H9 (cell line): ENCODE measurements at regions not wholly inside any gene's neighbourhood (a gene's known extent, or its start where the extent isn't known, plus 50 kb on each side); places are given as distances from the start of the nearest gene placed in this dataset.
A peak's percentile ranks its signal among the peaks of the same experiment; 100 is the strongest.

Experiments used
- DNase-seq: peaks from one replicate; pipeline ENCODE4 v3.0.0-alpha.2; 2017
- H2AFZ ChIP-seq: one replicate; pipeline ENCODE4 v1.6.1; 2013; ENCODE audit warnings: mild to moderate bottlenecking, low read length, control low read depth, moderate library complexity
- H2AK5ac ChIP-seq: 2 replicates; pipeline ENCODE4 v1.6.1; 2013; ENCODE audit warnings: low read length, control low read depth, mixed read lengths; ENCODE audit not compliant: insufficient read length
- H2BK120ac ChIP-seq: one replicate; pipeline ENCODE4 v1.6.1; 2013; ENCODE audit warnings: low read depth, mild to moderate bottlenecking, low read length, control low read depth, inconsistent platforms; ENCODE audit not compliant: poor library complexity, severe bottlenecking
- H2BK12ac ChIP-seq: 2 replicates; pipeline ENCODE4 v1.6.1; 2013; ENCODE audit warnings: low read length, control low read depth, mixed read lengths, low read depth; ENCODE audit not compliant: insufficient read length
- H2BK15ac ChIP-seq: 2 replicates; pipeline ENCODE4 v1.6.1; 2013; ENCODE audit warnings: low read depth, low read length, control low read depth
- H2BK20ac ChIP-seq: one replicate; pipeline ENCODE4 v1.6.1; 2013; ENCODE audit warnings: low read depth, mild to moderate bottlenecking, low read length, control low read depth, inconsistent platforms; ENCODE audit not compliant: poor library complexity, severe bottlenecking
- H2BK5ac ChIP-seq: 2 replicates; pipeline ENCODE4 v1.6.1; 2013; ENCODE audit warnings: low read length, control low read depth, mixed read lengths; ENCODE audit not compliant: insufficient read length
- H3K14ac ChIP-seq: 2 replicates; pipeline ENCODE4 v1.6.1; 2013; ENCODE audit warnings: low read length, control low read depth; ENCODE audit not compliant: insufficient read depth
- H3K18ac ChIP-seq: 2 replicates; pipeline ENCODE4 v1.6.1; 2013; ENCODE audit warnings: low read depth, mild to moderate bottlenecking, mixed read lengths, low read length, control low read depth; ENCODE audit not compliant: insufficient read length
- H3K23ac ChIP-seq: 2 replicates; pipeline ENCODE4 v1.6.1; 2013; ENCODE audit warnings: low read length, control low read depth, mixed read lengths, low read depth; ENCODE audit not compliant: insufficient read length
- H3K23me2 ChIP-seq: 2 replicates; pipeline ENCODE4 v1.6.1; 2013; ENCODE audit warnings: low read depth, mild to moderate bottlenecking, mixed read lengths, low read length, control low read depth; ENCODE audit not compliant: insufficient read length, poor library complexity, severe bottlenecking
- H3K27ac ChIP-seq: 2 replicates; pipeline ENCODE4 v1.5.1; 2013; ENCODE audit warnings: low read length, control low read depth, mixed read lengths, low read depth; ENCODE audit not compliant: insufficient read length
- H3K27me3 ChIP-seq: 2 replicates; pipeline ENCODE4 v1.6.1; 2013; ENCODE audit warnings: low read length, control low read depth, inconsistent platforms; ENCODE audit not compliant: insufficient read depth
- H3K4ac ChIP-seq: 2 replicates; pipeline ENCODE4 v1.6.1; 2013; ENCODE audit warnings: low read depth, mild to moderate bottlenecking, control low read depth, inconsistent platforms, low read length, moderate library complexity
- H3K4me1 ChIP-seq: 2 replicates; pipeline ENCODE4 v1.6.1; 2013; ENCODE audit warnings: low read length, control low read depth, inconsistent platforms; ENCODE audit not compliant: insufficient read depth
- H3K4me2 ChIP-seq: 2 replicates; pipeline ENCODE4 v1.6.1; 2013; ENCODE audit warnings: low read length, control low read depth, mixed read lengths; ENCODE audit not compliant: insufficient read length, insufficient read depth
- H3K56ac ChIP-seq: 2 replicates; pipeline ENCODE4 v1.6.1; 2013; ENCODE audit warnings: low read depth, mild to moderate bottlenecking, mixed read lengths, low read length, control low read depth; ENCODE audit not compliant: insufficient read length
- H3K79me1 ChIP-seq: 2 replicates; pipeline ENCODE4 v1.6.1; 2013; ENCODE audit warnings: low read depth, mild to moderate bottlenecking, moderate library complexity, low read length, control low read depth, inconsistent platforms; ENCODE audit not compliant: insufficient read depth, poor library complexity, severe bottlenecking
- H3K79me2 ChIP-seq: 2 replicates; pipeline ENCODE4 v1.6.1; 2013; ENCODE audit warnings: low read length, control low read depth, inconsistent platforms; ENCODE audit not compliant: insufficient read depth
- H3K9ac ChIP-seq: 2 replicates; pipeline ENCODE4 v1.6.1; 2013; ENCODE audit warnings: low read length, control low read depth, mixed read lengths; ENCODE audit not compliant: insufficient read length; ENCODE audit errors: extremely low read depth
- H3K9me3 ChIP-seq: one replicate; pipeline ENCODE4 v1.6.1; 2013; ENCODE audit warnings: low read depth, low read length, inconsistent platforms; ENCODE audit not compliant: control insufficient read depth
- H3T11ph ChIP-seq: one replicate; pipeline ENCODE4 v1.6.1; 2013; ENCODE audit warnings: mild to moderate bottlenecking, low read length, control low read depth, inconsistent platforms
- H4K20me1 ChIP-seq: one replicate; pipeline ENCODE4 v1.6.1; 2013; ENCODE audit not compliant: control insufficient read depth, insufficient read length, insufficient read depth
- H4K5ac ChIP-seq: 2 replicates; pipeline ENCODE4 v1.6.1; 2013; ENCODE audit warnings: low read depth, mild to moderate bottlenecking, mixed read lengths, low read length, control low read depth; ENCODE audit not compliant: insufficient read length
- H4K8ac ChIP-seq: replicated peaks from 2 replicates; pipeline ENCODE4 v1.6.1; 2013; ENCODE audit warnings: low read length, control low read depth, mixed read lengths, low read depth; ENCODE audit not compliant: insufficient read length
- H4K91ac ChIP-seq: 2 replicates; pipeline ENCODE4 v1.6.1; 2013; ENCODE audit warnings: low read depth, mild to moderate bottlenecking, moderate library complexity, mixed read lengths, low read length, control low read depth; ENCODE audit not compliant: insufficient read length
- H3K27ac Mint-ChIP-seq, 3 experiments: 2 replicates in 2 of 3; 3 replicates in 1 of 3; pipeline ENCODE4 v1.8.0; 2020 to 2021; ENCODE audit warnings: mixed read lengths in 3 of 3, mild to moderate bottlenecking in 1 of 3, moderate library complexity in 1 of 3
- H3K27me3 Mint-ChIP-seq: 2 replicates; pipeline ENCODE4 v1.8.0; 2021; ENCODE audit warnings: low read depth, mild to moderate bottlenecking, moderate library complexity, mixed read lengths
- H3K36me3 Mint-ChIP-seq, 3 experiments: 2 replicates in 2 of 3; 3 replicates in 1 of 3; pipeline ENCODE4 v1.8.0; 2020 to 2021; ENCODE audit warnings: low read depth in 3 of 3, mixed read lengths in 3 of 3; ENCODE audit not compliant: insufficient read depth in 1 of 3
- H3K4me1 Mint-ChIP-seq, 2 experiments: 2 replicates each; pipeline ENCODE4 v1.8.0; 2020; ENCODE audit warnings: mixed read lengths in 2 of 2
- H3K4me3 Mint-ChIP-seq, 2 experiments: 2 replicates in 1 of 2; 3 replicates in 1 of 2; pipeline ENCODE4 v1.8.0; 2020 to 2021; ENCODE audit warnings: mild to moderate bottlenecking in 2 of 2, mixed read lengths in 2 of 2, moderate library complexity in 1 of 2
- H3K9me3 Mint-ChIP-seq, 2 experiments: 2 replicates in 1 of 2; 3 replicates in 1 of 2; pipeline ENCODE4 v1.8.0; 2020; ENCODE audit warnings: mild to moderate bottlenecking in 2 of 2, mixed read lengths in 2 of 2, moderate library complexity in 1 of 2
- WGBS: extraction: QIAGEN DNeasy Blood & Tissue Kit; methylation state at CpG from one replicate; pipeline ENCODE4 v1.1.7; 2013; ENCODE audit warnings: missing lambda C conversion rate, low lambda C conversion rate, mixed read lengths; ENCODE audit not compliant: insufficient read length; ENCODE audit errors: extremely low coverage; 5-methylcytosine and 5-hydroxymethylcytosine counted together
- TF ChIP-seq, protein P1 (sequence below): fragments of 200-600 bp; sonication (generic); conservative IDR thresholded peaks from 3 replicates; pipeline ENCODE4 v1.8.0; 2021; ENCODE audit warnings: antibody characterized with exemption, mild to moderate bottlenecking

DNA sequence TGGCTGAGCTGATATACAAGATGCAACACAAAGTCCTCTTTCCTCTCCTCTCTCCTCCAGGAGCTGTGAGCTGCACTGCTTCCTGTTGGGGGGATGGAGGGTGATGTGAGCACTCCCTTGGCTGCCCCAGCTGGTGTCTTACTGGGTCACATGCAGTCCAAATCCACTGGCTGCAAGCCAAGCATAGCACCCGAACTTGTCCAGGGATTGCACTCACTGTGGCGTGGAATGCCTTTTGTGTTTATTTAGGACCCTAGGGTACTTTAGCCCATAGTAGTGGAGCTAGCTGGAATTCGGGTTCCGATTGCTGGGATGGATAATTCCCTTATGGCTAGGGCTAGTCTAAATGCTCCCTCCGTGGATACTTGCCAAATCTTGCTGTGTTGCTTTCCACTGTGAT lies 424.9 kb upstream of the SYT1 start:
- no peak overlapping the region for H2BK120ac ChIP-seq
- H2BK20ac ChIP-seq = no peak overlapping the region
- no peaks in the 10 kb centered on the region for H4K20me1 ChIP-seq
- H3K79me1 ChIP-seq = no peaks in the 10 kb centered on the region
- no peak overlapping the region for H3K4me3 Mint-ChIP-seq
- WGBS = no CpG with 5 or more reads among the region's 5 CpGs
- H3K4ac ChIP-seq = no peak overlapping the region
- H4K5ac ChIP-seq = peak overlapping the region; percentile 70
- peaks cover 0 to 3% (median 2%) of the 10 kb centered on the region in 3 experiments; a peak in 1 of 7 replicates for H3K36me3 Mint-ChIP-seq
- no peaks in the 10 kb centered on the region for H3K79me2 ChIP-seq
- no peak overlapping the region for H3K18ac ChIP-seq
- peak overlapping the region in 2 of 3 experiments; percentile 1 to 60; a peak in 1 of 7 replicates for H3K27ac Mint-ChIP-seq
- DNase-seq = no peak
- H3K9me3 ChIP-seq = no peaks in the 10 kb centered on the region
- no peak overlapping the region for H3K27ac ChIP-seq
- no peak overlapping the region for H4K8ac ChIP-seq
- no peak overlapping the region for H3K23ac ChIP-seq
- H2BK12ac ChIP-seq = no peak overlapping the region
- TF ChIP-seq, protein P1, sequence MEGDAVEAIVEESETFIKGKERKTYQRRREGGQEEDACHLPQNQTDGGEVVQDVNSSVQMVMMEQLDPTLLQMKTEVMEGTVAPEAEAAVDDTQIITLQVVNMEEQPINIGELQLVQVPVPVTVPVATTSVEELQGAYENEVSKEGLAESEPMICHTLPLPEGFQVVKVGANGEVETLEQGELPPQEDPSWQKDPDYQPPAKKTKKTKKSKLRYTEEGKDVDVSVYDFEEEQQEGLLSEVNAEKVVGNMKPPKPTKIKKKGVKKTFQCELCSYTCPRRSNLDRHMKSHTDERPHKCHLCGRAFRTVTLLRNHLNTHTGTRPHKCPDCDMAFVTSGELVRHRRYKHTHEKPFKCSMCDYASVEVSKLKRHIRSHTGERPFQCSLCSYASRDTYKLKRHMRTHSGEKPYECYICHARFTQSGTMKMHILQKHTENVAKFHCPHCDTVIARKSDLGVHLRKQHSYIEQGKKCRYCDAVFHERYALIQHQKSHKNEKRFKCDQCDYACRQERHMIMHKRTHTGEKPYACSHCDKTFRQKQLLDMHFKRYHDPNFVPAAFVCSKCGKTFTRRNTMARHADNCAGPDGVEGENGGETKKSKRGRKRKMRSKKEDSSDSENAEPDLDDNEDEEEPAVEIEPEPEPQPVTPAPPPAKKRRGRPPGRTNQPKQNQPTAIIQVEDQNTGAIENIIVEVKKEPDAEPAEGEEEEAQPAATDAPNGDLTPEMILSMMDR = no peak
- no peaks in the 10 kb centered on the region for H3K23me2 ChIP-seq
- no peaks in the 10 kb centered on the region; a peak in 1 of 5 replicates for H3K9me3 Mint-ChIP-seq
- H2BK5ac ChIP-seq = no peak overlapping the region
- no peaks in the 10 kb centered on the region for H3K4me1 Mint-ChIP-seq
- no peaks in the 10 kb centered on the region for H3K27me3 Mint-ChIP-seq
- H3K56ac ChIP-seq = no peak overlapping the region
- no peaks in the 10 kb centered on the region for H3K27me3 ChIP-seq
- H2AFZ ChIP-seq = no peak overlapping the region
- no peak overlapping the region for H2BK15ac ChIP-seq
- H3K4me1 ChIP-seq = no peaks in the 10 kb centered on the region
- no peak overlapping the region for H3K9ac ChIP-seq
- no peak overlapping the region for H3T11ph ChIP-seq
- no peak overlapping the region for H3K14ac ChIP-seq
- H4K91ac ChIP-seq = no peak overlapping the region
- no peak overlapping the region for H3K4me2 ChIP-seq
- no peak overlapping the region for H2AK5ac ChIP-seq
